Fibroblast of pulmonary artery (primary cell): ENCODE measurements at regions not wholly inside any gene's neighbourhood (a gene's known extent, or its start where the extent isn't known, plus 50 kb on each side); places are given as distances from the start of the nearest gene placed in this dataset.

ENCODE experiments used
- DNase-seq: peaks from one replicate; pipeline ENCODE4 v3.0.0-alpha.2; 2010; ENCODE audit warnings: low read depth
- H3K4me3 ChIP-seq: replicated peaks from 2 replicates; pipeline ENCODE4 v1.5.1; 2011; ENCODE audit warnings: low read depth, mild to moderate bottlenecking, control low read depth, low read length, moderate library complexity
- CTCF ChIP-seq: IDR thresholded peaks from 2 replicates; pipeline ENCODE4 v1.5.1; 2011; ENCODE audit warnings: mild to moderate bottlenecking, control low read depth, low read length, inconsistent platforms; ENCODE audit errors: missing control alignments

- TF ChIP-seq CTCF = no peak
- DNase-seq = no peak
- H3K4me3 ChIP-seq = no peak overlapping the region
These were observed 112.8 kb upstream of the ATF7IP start for GRCh38 chr12:14252697-14253096.

- H3K4me3 ChIP-seq = no peak overlapping the region
- no peak for DNase-seq
- no peak for TF ChIP-seq CTCF
These were observed 112.0 kb upstream of the ATF7IP start for GRCh38 chr12:14253496-14253895.

DNA sequence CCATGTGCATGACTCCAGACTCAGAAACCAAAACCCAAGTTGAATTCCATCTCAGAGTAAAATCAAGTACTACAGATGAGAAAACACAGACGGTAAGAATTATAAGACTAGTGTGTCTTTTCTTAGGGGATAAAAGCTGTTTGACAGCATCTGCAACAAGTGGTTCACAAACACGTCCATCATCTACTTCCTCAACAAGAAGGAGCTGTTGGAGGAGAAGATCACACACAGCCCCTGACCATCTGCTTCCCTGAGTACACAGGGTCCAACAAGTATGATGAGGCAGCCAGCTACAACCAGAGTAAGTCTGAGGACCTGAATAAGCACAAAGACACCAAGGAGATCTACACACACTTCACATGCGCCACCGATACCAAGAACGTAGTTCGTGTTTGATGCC, 110.7 kb upstream of the ATF7IP start:
- TF ChIP-seq CTCF = no peak
- no peak overlapping the region for H3K4me3 ChIP-seq
- no peak for DNase-seq

DNA sequence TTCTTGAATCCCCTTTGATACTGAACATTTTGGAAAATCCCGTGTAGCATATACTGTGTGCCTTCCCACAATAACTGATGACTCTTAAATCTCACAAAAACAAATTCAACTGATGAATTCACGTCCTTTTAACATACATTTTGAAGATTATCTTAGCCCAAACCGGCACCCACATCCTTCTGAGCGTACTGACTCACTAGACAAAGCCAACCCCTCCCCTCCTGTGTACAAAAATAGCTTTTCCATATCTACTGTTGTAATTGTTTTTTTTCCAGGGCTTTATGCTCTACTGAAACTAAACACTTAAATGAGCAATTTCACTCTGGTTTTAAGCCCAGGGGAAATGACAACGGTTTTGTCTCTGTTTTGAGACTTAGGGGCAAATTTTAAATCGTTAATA, 109.4 kb upstream of the ATF7IP start:
- no peak for TF ChIP-seq CTCF
- H3K4me3 ChIP-seq = no peak overlapping the region
- peak; percentile 78 for DNase-seq

DNA sequence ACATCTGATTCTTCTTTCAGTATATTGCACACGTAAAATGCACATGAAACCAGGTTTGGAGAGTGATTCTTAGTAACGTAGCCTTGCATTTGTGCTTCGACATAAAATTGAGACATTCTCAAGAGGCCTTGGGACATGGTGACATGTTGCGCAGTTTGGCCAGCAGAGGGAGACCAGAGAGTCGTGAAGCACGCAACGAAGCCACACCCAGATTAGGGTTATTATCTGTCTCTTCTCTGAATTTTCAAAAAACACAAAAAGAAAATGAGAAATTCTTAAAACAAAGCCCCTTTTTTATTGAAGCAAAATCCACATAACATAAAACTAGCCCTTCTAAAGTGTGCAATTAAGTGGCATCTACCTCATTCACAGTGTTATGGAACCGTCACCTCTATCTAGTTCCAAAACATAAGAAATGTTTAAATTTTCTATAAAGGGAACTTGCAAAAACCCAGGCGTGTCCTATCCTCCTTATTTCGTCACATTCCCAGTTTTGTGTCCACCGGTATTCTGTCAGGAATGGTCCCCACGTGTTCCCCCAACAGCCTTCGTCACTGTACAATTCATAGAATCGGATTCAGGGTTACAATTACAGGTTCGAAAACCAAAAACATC, 108.8 kb upstream of the ATF7IP start:
- peak; percentile 95 for DNase-seq
- peak; percentile 88 for TF ChIP-seq CTCF
- no peak overlapping the region for H3K4me3 ChIP-seq

GRCh38 chr12:14257303-14257733, 108.2 kb upstream of the ATF7IP start:
- no peak overlapping the region for H3K4me3 ChIP-seq
- no peak for TF ChIP-seq CTCF
- DNase-seq = no peak
